Stimulated activated CD4-positive, alpha-beta T cell treated with anti-CD3 and anti-CD28 coated beads, Interleukin-1b, Interleukin-23, amount 100 ng/mL, for 4 hours (primary cell): ENCODE measurements at regions not wholly inside any gene's neighbourhood (a gene's known extent, or its start where the extent isn't known, plus 50 kb on each side); places are given as distances from the start of the nearest gene placed in this dataset.
"Not testable (repeated sequence)": the region's sequence is repeated elsewhere in the genome, so short reads cannot be mapped to it uniquely, and the experiment has no call there.

Source experiments
- DNase-seq, 2 donors: peaks; one replicate each; pipeline ENCODE4 v3.0.0-alpha.2; 2020; ENCODE audit warnings: low read depth in 2 of 2

- no peak for DNase-seq
These were observed 63.8 kb downstream of the TNFAIP2 start for GRCh38 chr14:103186909-103187586.

DNA sequence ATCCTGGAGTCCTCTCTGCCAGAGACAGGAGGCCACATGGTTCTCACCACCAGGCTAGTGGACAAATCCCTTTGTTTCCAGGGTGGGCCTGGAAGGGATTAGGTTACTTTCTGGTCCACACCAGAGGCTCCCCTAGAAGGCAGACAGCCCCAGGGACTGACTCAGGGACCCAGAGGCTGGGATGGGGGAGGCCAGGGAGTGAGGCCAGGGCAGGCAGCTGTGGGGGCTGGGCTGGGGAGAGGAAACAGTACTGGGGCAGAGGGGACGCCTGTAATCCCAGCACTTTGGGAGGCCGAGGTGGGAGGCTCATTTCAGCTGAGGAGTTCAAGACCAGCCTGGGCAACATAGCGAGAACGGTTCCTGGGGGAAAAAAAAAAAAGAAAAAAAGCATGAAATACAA lies 64.7 kb downstream of the TNFAIP2 start:
- no peak for DNase-seq

- DNase-seq, result peak in 1 of 2 donors; percentile 12
These were observed 65.7 kb downstream of the TNFAIP2 start for GRCh38 chr14:103188810-103189480.

DNA sequence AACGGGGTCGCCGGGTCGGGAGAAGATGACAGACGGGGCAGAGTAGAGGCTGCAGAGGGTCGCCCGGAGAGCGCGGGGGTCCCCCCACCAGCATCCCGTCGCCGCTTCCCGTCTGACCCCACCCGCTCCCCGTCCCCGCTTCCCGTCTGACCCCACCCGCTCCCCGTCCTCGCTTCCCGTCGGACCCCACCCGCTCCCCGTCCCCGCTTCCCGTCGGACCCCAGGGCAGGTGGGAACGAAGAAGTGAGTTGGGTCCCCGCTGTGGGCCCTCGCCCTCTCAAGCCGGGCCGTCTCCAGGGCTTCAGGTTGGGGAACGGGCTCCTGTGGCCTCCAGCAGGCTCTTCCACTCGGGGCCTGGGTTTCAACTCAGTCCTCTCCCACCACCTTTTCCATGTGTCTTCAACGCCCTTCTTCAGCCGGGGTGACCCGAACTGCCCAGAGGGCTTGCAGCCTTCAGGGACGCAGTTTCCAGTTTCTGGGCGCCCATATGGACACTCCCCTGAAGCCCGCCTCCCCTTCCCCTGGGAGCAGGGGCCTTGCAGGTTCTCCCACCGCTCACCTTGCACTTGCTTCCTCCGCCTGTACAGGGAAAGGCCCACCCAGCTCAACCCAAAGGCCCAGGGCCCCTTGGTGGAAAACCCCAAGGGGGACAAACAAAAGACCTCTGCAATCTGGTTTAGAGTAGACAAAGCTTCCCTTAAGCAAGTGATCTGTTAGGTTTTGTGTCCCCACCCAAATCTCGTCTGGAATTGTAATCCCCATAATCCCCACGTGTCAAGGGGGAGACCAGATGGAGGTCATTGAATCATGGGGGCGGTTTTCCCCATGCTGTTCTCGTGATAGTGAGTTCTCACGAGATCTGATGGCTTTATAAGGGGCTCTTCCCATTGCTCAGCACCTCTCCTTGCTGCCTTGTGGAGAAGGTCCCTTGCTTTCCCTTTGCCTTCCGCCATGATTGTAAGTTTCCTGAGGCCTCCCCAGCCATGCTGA lies 66.5 kb downstream of the TNFAIP2 start:
- no peak for DNase-seq

GRCh38 chr14:103190741-103191140 lies 67.5 kb downstream of the TNFAIP2 start:
- no peak for DNase-seq

- DNase-seq, result no peak
These were observed 68.6 kb downstream of the TNFAIP2 start for GRCh38 chr14:103191844-103192243.

DNA sequence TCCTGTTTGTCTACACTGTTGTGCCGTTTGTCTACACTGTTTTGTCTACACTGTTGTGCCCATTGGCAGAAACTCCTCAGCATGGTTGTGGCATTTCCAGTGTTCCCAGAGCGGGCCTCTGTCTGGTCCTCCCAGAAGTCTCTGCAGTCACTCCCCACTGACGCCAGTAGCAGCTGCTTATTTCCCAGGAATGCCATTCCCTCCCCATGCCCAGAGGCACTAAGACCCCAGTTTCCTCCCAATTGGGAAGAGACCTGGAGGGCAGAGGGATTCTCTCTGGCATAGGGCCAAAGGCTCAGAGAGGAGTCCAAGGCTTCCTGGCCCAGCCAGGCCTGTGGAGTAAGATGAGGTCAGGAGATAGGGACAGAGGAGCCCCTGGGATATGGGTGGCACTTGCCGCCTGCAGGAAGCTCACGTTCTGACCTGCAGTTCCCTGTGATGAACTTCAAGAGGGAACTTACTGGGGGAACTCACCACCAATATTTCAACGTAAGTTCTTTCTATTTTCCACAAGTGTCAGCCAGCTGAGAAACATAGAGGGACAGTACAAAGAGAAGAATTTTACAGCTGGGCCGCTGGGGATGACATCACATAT lies 69.1 kb downstream of the TNFAIP2 start:
- DNase-seq, result no peak

DNA sequence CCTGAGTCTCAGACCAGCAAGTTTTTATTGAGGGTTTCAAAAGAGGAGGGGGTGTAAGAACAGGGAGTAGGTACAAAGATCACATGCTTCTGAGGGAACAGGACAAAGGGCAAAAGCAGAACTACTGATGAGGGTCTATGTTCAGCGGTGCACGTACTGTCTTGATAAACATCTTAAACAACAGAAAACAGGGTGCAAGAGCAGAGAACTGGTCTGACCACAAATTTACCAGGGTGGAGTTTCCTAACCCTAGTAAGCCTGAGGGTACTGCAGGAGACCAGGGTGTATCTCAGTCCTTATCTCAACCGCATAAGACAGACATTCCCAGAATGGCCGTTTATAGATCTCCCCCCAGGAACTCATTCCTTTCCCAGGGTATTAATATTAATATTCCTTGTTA lies 69.6 kb downstream of the TNFAIP2 start:
- not testable (repeated sequence) for DNase-seq

DNA sequence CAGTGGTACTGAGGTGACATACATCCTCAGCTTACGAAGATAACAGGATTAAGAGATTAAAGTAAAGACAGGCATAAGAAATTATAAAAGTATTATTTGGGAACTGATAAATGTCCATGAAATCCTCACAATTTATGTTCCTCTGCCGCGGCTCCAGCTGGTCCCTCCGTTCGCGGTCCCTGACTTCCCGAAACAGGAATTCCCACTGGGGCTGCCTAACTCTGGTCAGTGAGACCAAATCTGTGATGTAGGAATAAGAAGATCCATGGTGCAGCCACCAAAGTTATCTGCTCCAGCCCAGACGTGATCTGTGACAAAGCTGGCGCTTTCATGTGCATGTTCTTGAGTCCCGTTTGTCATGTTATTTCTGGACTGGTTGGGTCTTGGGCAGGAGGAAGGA lies 70.2 kb downstream of the TNFAIP2 start:
- not testable (repeated sequence) for DNase-seq

DNA sequence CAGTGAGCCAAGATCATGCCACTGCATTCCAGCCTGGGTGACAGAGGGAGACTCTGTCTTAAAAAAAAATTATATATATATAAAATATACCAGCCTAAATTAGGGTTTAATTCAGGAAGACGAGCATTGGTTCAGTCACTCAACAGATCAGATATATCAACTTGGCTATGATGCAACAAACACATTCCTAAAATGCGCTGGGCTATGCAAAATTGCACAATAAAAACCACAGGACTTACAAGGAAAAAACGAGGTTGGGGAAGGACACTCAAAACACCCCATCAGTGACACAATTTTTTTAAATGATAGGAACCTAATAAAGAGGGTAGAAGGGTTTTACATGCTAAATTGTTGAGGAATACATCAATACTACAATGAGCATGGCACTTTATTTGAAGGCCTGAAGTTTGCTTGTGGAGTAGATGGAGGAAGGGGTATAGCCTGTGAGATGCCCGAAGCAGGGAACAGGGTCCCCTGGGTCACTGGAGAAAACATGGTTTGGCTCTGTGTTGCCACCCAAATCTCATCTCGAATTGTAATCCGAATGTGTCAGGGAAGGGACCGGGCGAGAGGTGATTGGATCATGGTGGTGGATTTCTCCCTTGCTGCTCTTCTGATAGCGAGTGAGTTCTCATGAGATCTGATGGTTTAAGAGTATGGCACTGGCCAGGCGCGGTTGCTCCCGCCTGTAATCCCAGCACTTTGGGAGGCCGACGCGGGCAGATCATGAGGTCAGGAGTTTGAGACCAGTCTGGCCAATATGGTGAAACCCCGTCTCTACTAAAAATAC lies 71.2 kb downstream of the TNFAIP2 start:
- no peak for DNase-seq

DNA sequence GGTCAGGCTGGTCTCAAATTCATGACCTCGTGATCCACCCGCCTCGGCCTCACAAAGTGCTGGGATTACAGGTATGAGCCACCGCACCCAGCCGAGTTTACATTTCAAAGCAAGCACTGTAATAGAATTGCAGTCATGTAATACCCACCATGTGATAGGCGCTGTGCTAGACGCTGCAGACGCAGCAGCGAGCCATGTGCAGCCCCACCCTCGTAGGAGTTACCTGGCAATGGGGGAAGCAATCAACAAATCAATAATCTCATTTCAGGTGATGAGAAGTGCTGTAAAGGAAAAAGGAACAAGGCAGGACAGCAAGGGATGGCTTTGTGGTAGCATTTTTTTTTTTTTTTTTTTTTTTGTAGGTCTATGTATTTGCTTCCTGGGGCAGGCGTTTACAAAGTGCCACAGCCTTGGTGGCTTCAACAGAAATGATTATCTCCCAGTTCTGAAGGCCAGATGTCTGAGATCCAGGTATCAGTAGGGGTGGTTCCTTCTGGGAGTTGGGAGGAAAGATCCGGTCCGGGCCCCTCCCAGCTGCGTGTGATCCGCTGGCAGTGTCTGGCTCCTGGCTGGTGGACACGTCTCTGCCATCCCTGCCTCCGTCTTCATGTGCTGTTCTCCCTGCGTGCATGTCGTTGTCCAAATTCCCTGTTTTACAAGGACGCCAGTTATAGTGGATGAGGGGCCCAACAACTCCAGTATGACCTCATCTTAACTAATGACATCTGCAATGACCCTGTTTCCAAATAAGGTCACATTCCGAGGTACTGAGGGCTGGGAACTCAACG lies 72.8 kb downstream of the TNFAIP2 start:
- no peak for DNase-seq

DNA sequence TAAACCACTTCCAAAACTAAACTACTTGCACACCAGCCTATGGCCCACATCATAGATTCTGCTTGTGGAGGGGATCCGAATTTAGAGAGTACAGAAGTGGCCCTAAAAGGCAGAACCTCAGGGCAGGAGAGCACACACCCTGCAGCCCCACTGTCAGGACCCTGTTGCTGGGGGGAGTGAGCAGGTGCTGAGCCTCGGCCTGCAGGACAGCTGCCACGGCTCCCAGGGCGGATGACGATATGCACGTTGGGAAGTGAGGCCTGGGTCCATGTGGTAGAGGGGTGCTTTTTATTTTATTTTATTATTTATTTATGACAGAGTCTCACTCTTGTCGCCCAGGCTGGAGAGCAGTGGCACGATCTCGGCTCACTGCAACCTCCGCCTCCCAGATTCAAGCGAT lies 73.5 kb downstream of the TNFAIP2 start:
- no peak for DNase-seq

- no peak for DNase-seq
These were observed 75.2 kb downstream of the TNFAIP2 start for GRCh38 chr14:103198131-103199105.

DNA sequence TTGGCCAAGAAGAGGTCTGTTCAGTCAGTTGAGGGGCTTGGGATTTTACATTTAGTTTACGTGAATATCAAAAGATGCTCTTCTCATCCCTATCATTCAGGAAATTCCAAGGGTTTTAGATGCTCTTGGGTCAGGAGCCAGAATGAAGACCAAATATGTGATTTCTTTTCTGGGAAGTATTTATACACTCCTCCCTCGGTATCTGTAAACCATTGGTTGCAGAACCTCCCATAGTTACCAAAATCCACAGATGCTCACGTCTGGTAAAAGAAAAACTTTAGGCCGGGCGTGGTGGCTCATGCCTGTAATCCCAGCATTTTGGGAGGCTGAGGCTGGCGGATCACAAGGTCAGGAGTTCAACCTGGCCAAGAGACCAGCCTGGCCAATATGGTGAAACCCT lies 75.9 kb downstream of the TNFAIP2 start:
- no peak for DNase-seq

DNA sequence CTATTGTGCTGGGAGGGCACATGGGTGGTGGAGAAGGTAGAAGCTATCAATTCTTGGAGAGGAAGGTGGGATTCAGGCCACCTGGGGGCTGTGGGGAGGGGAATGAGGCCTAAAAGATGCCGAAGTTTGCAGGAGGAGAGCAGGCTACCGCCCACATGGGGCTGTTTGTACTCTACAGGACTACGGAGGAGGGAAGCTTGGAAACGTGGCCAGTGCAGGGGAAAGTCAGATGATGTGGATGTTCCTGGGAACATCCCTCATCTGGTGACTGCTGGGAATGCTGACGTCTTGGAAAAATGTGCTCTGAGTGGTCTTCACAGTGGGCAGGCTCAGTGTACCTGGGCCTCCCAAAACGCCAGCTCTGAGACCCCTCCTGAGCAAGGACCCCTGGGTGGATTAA lies 78.5 kb downstream of the TNFAIP2 start:
- no peak for DNase-seq

GRCh38 chr14:103204852-103205540 lies 81.7 kb downstream of the TNFAIP2 start:
- DNase-seq, result no peak

GRCh38 chr14:103205541-103205906 lies 82.3 kb downstream of the TNFAIP2 start:
- DNase-seq, result no peak

DNA sequence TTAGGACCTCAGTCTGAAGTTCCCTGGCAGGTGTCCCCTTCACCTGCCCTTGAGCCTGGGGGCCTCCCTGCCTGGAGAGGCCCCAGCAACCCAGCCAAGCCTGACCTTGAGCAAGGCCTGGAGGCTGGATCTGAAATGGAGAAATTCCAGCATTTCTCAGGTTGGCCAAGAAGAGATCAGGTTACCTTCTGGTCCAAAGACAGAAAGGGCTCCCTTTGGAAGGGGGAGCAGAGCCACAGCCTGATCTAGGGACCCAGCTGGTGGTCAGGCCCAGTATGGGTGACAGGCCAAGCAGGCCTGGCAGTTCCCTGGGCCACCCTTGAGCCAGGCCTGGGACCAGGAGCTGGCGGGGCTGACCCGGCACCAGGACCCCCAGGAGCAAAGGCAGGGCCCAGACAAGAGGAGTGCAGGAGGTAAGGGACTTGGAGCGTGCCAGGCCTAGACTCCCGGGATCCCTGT lies 82.8 kb downstream of the TNFAIP2 start:
- DNase-seq, result no peak
